Fibroblast of lung (primary cell): ENCODE measurements at regions not wholly inside any gene's neighbourhood (a gene's known extent, or its start where the extent isn't known, plus 50 kb on each side); places are given as distances from the start of the nearest gene placed in this dataset.
"Not testable (repeated sequence)": the region's sequence is repeated elsewhere in the genome, so short reads cannot be mapped to it uniquely, and the experiment has no call there.

Experiments
- DNase-seq, 2 donors: peaks; one replicate each; pipeline versions ENCODE4 v3.0.0 to v3.0.0-alpha.2; 2010; ENCODE audit warnings: low read depth in 2 of 2
- H2AFZ ChIP-seq: 2 replicates; pipeline ENCODE4 v1.5.1; 2012; ENCODE audit warnings: low read length, control low read depth, inconsistent platforms
- H3K27ac ChIP-seq: 2 replicates; pipeline ENCODE4 v1.5.1; 2011; ENCODE audit warnings: low read length, control low read depth; ENCODE audit not compliant: insufficient read depth
- H3K27me3 ChIP-seq: 2 replicates; pipeline ENCODE4 v1.5.1; 2011; ENCODE audit warnings: mild to moderate bottlenecking, low read length; ENCODE audit not compliant: control insufficient read depth, insufficient read depth
- H3K36me3 ChIP-seq: 2 replicates; pipeline ENCODE4 v1.5.1; 2011; ENCODE audit warnings: low read length; ENCODE audit not compliant: control insufficient read depth, insufficient read depth
- H3K4me1 ChIP-seq: 2 replicates; pipeline ENCODE4 v1.5.1; 2011; ENCODE audit warnings: low read length; ENCODE audit not compliant: control insufficient read depth, insufficient read depth; ENCODE audit errors: extremely low read depth
- H3K4me2 ChIP-seq: 2 replicates; pipeline ENCODE4 v1.5.1; 2011; ENCODE audit warnings: low read length, control low read depth; ENCODE audit not compliant: insufficient read depth; ENCODE audit errors: extremely low read depth
- H3K4me3 ChIP-seq, 4 experiments: fragments of 200-600 bp in 1 of 4; sonication (generic) in 1 of 4; replicated peaks in 1 of 4; 2 replicates each; pipeline ENCODE4 v1.5.1; 2011 to 2016; ENCODE audit warnings: low read length in 4 of 4, low read depth in 3 of 4, mild to moderate bottlenecking in 3 of 4, control low read depth in 2 of 4, inconsistent platforms in 1 of 4, mixed read lengths in 1 of 4; ENCODE audit not compliant: insufficient read depth in 1 of 4; ENCODE audit errors: control extremely low read depth in 1 of 4
- H3K79me2 ChIP-seq: 2 replicates; pipeline ENCODE4 v1.5.1; 2012; ENCODE audit warnings: mild to moderate bottlenecking, low read length, inconsistent platforms; ENCODE audit not compliant: control insufficient read depth, insufficient read depth
- H3K9ac ChIP-seq: 2 replicates; pipeline ENCODE4 v1.5.1; 2011; ENCODE audit warnings: mild to moderate bottlenecking, low read length, control low read depth; ENCODE audit not compliant: insufficient read depth
- H3K9me3 ChIP-seq: 2 replicates; pipeline ENCODE4 v1.5.1; 2012; ENCODE audit warnings: low read depth, low read length; ENCODE audit not compliant: control insufficient read depth, insufficient read depth
- H4K20me1 ChIP-seq: 2 replicates; pipeline ENCODE4 v1.5.1; 2011; ENCODE audit warnings: low read length; ENCODE audit not compliant: control insufficient read depth, insufficient read depth; ENCODE audit errors: extremely low read depth
- CTCF ChIP-seq, 2 donors: IDR thresholded peaks in 1 of 2; conservative IDR thresholded peaks in 1 of 2; 1 replicate in 1 of 2; 2 replicates in 1 of 2; pipeline ENCODE4 v1.5.1; 2011 to 2012; ENCODE audit warnings: low read length in 2 of 2, control low read depth in 1 of 2, inconsistent platforms in 1 of 2, low read depth in 1 of 2, mild to moderate bottlenecking in 1 of 2
- EZH2 ChIP-seq: IDR thresholded peaks from 2 replicates; pipeline ENCODE4 v1.5.1; 2012; ENCODE audit warnings: low read length, control low read depth, mild to moderate bottlenecking; ENCODE audit errors: missing control alignments

GRCh38 chr5:58311526-58311925 is 148.4 kb downstream of the PLK2 start:
- Histone ChIP-seq H3K9ac (no peak overlapping the region), H3K4me3 (no peak overlapping the region), H2AFZ (no peak overlapping the region), H3K9me3 (no peaks in the 10 kb centered on the region), H3K4me1 (no peaks in the 10 kb centered on the region), H3K4me2 (no peak overlapping the region), H3K27me3 (no peaks in the 10 kb centered on the region), H3K27ac (no peak overlapping the region), H3K36me3 (no peaks in the 10 kb centered on the region), H3K79me2 (no peaks in the 10 kb centered on the region), H4K20me1 (no peaks in the 10 kb centered on the region)
- no peak for TF ChIP-seq CTCF (conservative IDR thresholded peaks at IDR 0.05 in 1 of 2, IDR thresholded peaks at IDR 0.05 in 1 of 2; ENCODE audit: low read depth in 1 of 2, low read length in 2 of 2)
- no peak for DNase-seq

GRCh38 chr5:58308384-58308783 is 151.5 kb downstream of the PLK2 start:
- H3K4me2 ChIP-seq = not testable (repeated sequence)

DNA sequence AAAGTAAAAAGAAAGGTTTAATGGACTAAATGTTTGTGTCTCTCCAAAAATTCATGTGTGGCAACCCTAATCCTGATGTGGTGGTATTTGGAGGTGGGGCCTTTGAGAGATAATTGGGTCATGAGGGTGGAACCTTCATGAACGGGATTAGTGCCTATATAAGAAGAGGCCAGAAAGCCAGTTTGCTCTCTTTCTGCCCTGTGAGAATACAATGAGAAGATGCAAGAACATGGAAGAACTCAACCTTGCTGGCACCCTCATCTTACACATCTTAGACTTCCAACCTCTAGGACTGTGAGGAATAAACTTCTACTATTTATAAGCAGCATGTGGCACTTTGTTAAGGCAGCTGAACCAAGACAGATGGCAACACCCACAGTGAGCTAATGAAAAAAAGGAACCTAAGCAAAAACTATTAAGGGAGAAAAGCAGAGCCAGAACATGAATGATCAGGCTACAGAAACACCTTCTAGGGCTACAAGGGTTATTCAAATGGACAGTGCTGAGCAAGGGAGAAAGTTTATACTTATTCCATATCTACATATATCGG is 159.5 kb downstream of the PLK2 start:
- H3K27me3 ChIP-seq = no peaks in the 10 kb centered on the region
- DNase-seq = no peak
- no peaks in the 10 kb centered on the region for H3K79me2 ChIP-seq
- no peaks in the 10 kb centered on the region for H3K4me1 ChIP-seq
- H3K9me3 ChIP-seq = no peaks in the 10 kb centered on the region
- H3K4me2 ChIP-seq = no peak overlapping the region
- no peak overlapping the region for H2AFZ ChIP-seq
- TF ChIP-seq EZH2 = no peak
- no peak for TF ChIP-seq CTCF (conservative IDR thresholded peaks at IDR 0.05 in 1 of 2, IDR thresholded peaks at IDR 0.05 in 1 of 2; ENCODE audit: low read depth in 1 of 2, low read length in 2 of 2)
- H4K20me1 ChIP-seq = no peaks in the 10 kb centered on the region
- H3K9ac ChIP-seq = no peak overlapping the region
- H3K36me3 ChIP-seq = no peaks in the 10 kb centered on the region
- H3K27ac ChIP-seq = no peak overlapping the region
- no peak overlapping the region for H3K4me3 ChIP-seq

More at GRCh38 chr5:58308384-58308783, 151.5 kb downstream of the PLK2 start:
- H3K4me1 ChIP-seq, H3K4me3 ChIP-seq, H3K27ac ChIP-seq, DNase-seq, H3K79me2 ChIP-seq, H4K20me1 ChIP-seq, H3K27me3 ChIP-seq, H3K9me3 ChIP-seq, H3K9ac ChIP-seq, H2AFZ ChIP-seq, H3K36me3 ChIP-seq: not testable (repeated sequence)
